ENCODE measurements at regions not wholly inside any gene's neighbourhood (a gene's known extent, or its start where the extent isn't known, plus 50 kb on each side); places are given as distances from the start of the nearest gene placed in this dataset.
"Not testable (repeated sequence)": the region's sequence is repeated elsewhere in the genome, so short reads cannot be mapped to it uniquely, and the experiment has no call there.

- FAIRE-seq: no peak
- 85 to 94% (median 93%) methylated on average over 4 of the region's 4 CpGs for WGBS, 3 donors
Observed at GRCh38 chr11:121873766-121874165, 242.2 kb downstream of the BLID start.

DNA sequence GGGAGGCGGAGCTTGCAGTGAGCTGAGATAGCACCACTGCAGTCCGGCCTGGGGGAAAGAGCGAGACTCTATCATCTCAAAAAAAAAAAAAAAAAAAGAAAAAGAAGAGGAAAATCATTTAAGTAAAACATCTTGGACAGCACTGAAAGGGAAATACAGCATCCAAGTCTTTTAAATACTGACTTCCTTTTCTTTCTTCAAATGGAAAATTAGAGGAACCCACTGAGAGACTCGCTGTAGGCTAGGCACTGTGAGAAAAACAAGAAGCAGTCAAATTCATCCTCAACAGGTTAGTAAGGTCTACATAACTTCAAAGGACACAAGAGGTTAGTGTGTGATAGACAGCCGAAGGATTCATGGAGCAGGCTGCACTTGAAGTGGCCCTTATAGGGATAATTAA, 243.7 kb downstream of the BLID start:
- no peaks in the 10 kb centered on the region for H3K27me3 ChIP-seq (ENCODE audit: control insufficient read depth in 3 of 3, insufficient read depth in 3 of 3, low read length in 3 of 3)
- FAIRE-seq (no peak), DNase-seq (no peak)
- no peaks in the 10 kb centered on the region for H3K4me1 ChIP-seq (ENCODE audit: control insufficient read depth in 3 of 3, insufficient read depth in 2 of 3, low read depth in 1 of 3, low read length in 2 of 3)
- H3K4me3 ChIP-seq (ENCODE audit: low read depth in 1 of 3, low read length in 3 of 3): no peak overlapping the region
- no peaks in the 10 kb centered on the region for H3K9me3 ChIP-seq (ENCODE audit: control insufficient read depth in 2 of 2, insufficient read depth in 1 of 2, low read depth in 1 of 2, low read length in 1 of 2)
- WGBS, 3 donors: 81 to 87% (median 82%) methylated on average over 5 of the region's 5 CpGs
- H3K36me3 ChIP-seq (ENCODE audit: control insufficient read depth in 3 of 3, insufficient read depth in 2 of 3, low read depth in 1 of 3, low read length in 3 of 3): no peaks in the 10 kb centered on the region
- H3K27ac ChIP-seq (ENCODE audit: low read depth in 1 of 3, low read length in 2 of 3): no peak overlapping the region

More at GRCh38 chr11:121873766-121874165, 242.2 kb downstream of the BLID start:
- H3K36me3 ChIP-seq (ENCODE audit: control insufficient read depth in 3 of 3, insufficient read depth in 2 of 3, low read depth in 1 of 3, low read length in 3 of 3): no peaks in the 10 kb centered on the region
- DNase-seq: no peak
- no peaks in the 10 kb centered on the region for H3K27me3 ChIP-seq (ENCODE audit: control insufficient read depth in 3 of 3, insufficient read depth in 3 of 3, low read length in 3 of 3)
- H3K9me3 ChIP-seq (ENCODE audit: control insufficient read depth in 2 of 2, insufficient read depth in 1 of 2, low read depth in 1 of 2, low read length in 1 of 2): no peaks in the 10 kb centered on the region
- no peak overlapping the region for H3K27ac ChIP-seq (ENCODE audit: low read depth in 1 of 3, low read length in 2 of 3)
- H3K4me3 ChIP-seq (ENCODE audit: low read depth in 1 of 3, low read length in 3 of 3): no peak overlapping the region
- no peaks in the 10 kb centered on the region for H3K4me1 ChIP-seq (ENCODE audit: control insufficient read depth in 3 of 3, insufficient read depth in 2 of 3, low read depth in 1 of 3, low read length in 2 of 3)

GRCh38 chr11:121870206-121871045, 245.6 kb downstream of the BLID start:
- H3K4me1 ChIP-seq (ENCODE audit: control insufficient read depth in 3 of 3, insufficient read depth in 2 of 3, low read depth in 1 of 3, low read length in 2 of 3): no peaks in the 10 kb centered on the region
- FAIRE-seq: no peak
- H3K27ac ChIP-seq (ENCODE audit: low read depth in 1 of 3, low read length in 2 of 3): no peak overlapping the region
- H3K27me3 ChIP-seq (ENCODE audit: control insufficient read depth in 3 of 3, insufficient read depth in 3 of 3, low read length in 3 of 3): no peaks in the 10 kb centered on the region
- no peak overlapping the region for H3K4me3 ChIP-seq (ENCODE audit: low read depth in 1 of 3, low read length in 3 of 3)
- no peak for DNase-seq
- WGBS, 3 donors: 63 to 72% (median 69%) methylated on average over 6 of the region's 6 CpGs
- H3K9me3 ChIP-seq (ENCODE audit: control insufficient read depth in 2 of 2, insufficient read depth in 1 of 2, low read depth in 1 of 2, low read length in 1 of 2): no peaks in the 10 kb centered on the region
- no peaks in the 10 kb centered on the region for H3K36me3 ChIP-seq (ENCODE audit: control insufficient read depth in 3 of 3, insufficient read depth in 2 of 3, low read depth in 1 of 3, low read length in 3 of 3)

GRCh38 chr11:121869478-121869877, 246.5 kb downstream of the BLID start:
- Histone ChIP-seq H3K4me3 (ENCODE audit: low read depth in 1 of 3, low read length in 3 of 3) (no peak overlapping the region), H3K9me3 (ENCODE audit: control insufficient read depth in 2 of 2, insufficient read depth in 1 of 2, low read depth in 1 of 2, low read length in 1 of 2) (no peaks in the 10 kb centered on the region), H3K27me3 (ENCODE audit: control insufficient read depth in 3 of 3, insufficient read depth in 3 of 3, low read length in 3 of 3) (no peaks in the 10 kb centered on the region), H3K27ac (ENCODE audit: low read depth in 1 of 3, low read length in 2 of 3) (no peak overlapping the region), H3K36me3 (ENCODE audit: control insufficient read depth in 3 of 3, insufficient read depth in 2 of 3, low read depth in 1 of 3, low read length in 3 of 3) (no peaks in the 10 kb centered on the region), H3K4me1 (ENCODE audit: control insufficient read depth in 3 of 3, insufficient read depth in 2 of 3, low read depth in 1 of 3, low read length in 2 of 3) (no peaks in the 10 kb centered on the region)
- no peak for DNase-seq
- WGBS, 3 donors: 50 to 67% (median 51%) methylated on average over 7 of the region's 7 CpGs
- FAIRE-seq: no peak

GRCh38 chr11:121866754-121867153, 249.3 kb downstream of the BLID start:
- DNase-seq (no peak), FAIRE-seq (no peak)
- H3K4me3 ChIP-seq (ENCODE audit: low read depth in 1 of 3, low read length in 3 of 3): no peak overlapping the region
- no peaks in the 10 kb centered on the region for H3K9me3 ChIP-seq (ENCODE audit: control insufficient read depth in 2 of 2, insufficient read depth in 1 of 2, low read depth in 1 of 2, low read length in 1 of 2)
- H3K4me1 ChIP-seq (ENCODE audit: control insufficient read depth in 3 of 3, insufficient read depth in 2 of 3, low read depth in 1 of 3, low read length in 2 of 3): no peaks in the 10 kb centered on the region
- WGBS, 3 donors: 76 to 91% (median 86%) methylated on average over 6 of the region's 6 CpGs
- H3K27ac ChIP-seq (ENCODE audit: low read depth in 1 of 3, low read length in 2 of 3): no peak overlapping the region
- H3K36me3 ChIP-seq (ENCODE audit: control insufficient read depth in 3 of 3, insufficient read depth in 2 of 3, low read depth in 1 of 3, low read length in 3 of 3): no peaks in the 10 kb centered on the region
- H3K27me3 ChIP-seq (ENCODE audit: control insufficient read depth in 3 of 3, insufficient read depth in 3 of 3, low read length in 3 of 3): no peaks in the 10 kb centered on the region

GRCh38 chr11:121864660-121865059, 251.4 kb downstream of the BLID start:
- FAIRE-seq (no peak), DNase-seq (no peak)
- H3K27ac ChIP-seq (ENCODE audit: low read depth in 1 of 3, low read length in 2 of 3): no peak overlapping the region
- WGBS, 3 donors: 77 to 93% (median 83%) methylated on average over 1 of the region's 1 CpG
- no peaks in the 10 kb centered on the region for H3K36me3 ChIP-seq (ENCODE audit: control insufficient read depth in 3 of 3, insufficient read depth in 2 of 3, low read depth in 1 of 3, low read length in 3 of 3)
- no peak overlapping the region for H3K4me3 ChIP-seq (ENCODE audit: low read depth in 1 of 3, low read length in 3 of 3)
- no peaks in the 10 kb centered on the region for H3K4me1 ChIP-seq (ENCODE audit: control insufficient read depth in 3 of 3, insufficient read depth in 2 of 3, low read depth in 1 of 3, low read length in 2 of 3)
- no peaks in the 10 kb centered on the region for H3K27me3 ChIP-seq (ENCODE audit: control insufficient read depth in 3 of 3, insufficient read depth in 3 of 3, low read length in 3 of 3)
- no peaks in the 10 kb centered on the region for H3K9me3 ChIP-seq (ENCODE audit: control insufficient read depth in 2 of 2, insufficient read depth in 1 of 2, low read depth in 1 of 2, low read length in 1 of 2)

GRCh38 chr11:121863126-121863525, 252.9 kb downstream of the BLID start:
- H3K4me3 ChIP-seq (ENCODE audit: low read depth in 1 of 3, low read length in 3 of 3): no peak overlapping the region
- H3K4me1 ChIP-seq (ENCODE audit: control insufficient read depth in 3 of 3, insufficient read depth in 2 of 3, low read depth in 1 of 3, low read length in 2 of 3): no peaks in the 10 kb centered on the region
- no peaks in the 10 kb centered on the region for H3K36me3 ChIP-seq (ENCODE audit: control insufficient read depth in 3 of 3, insufficient read depth in 2 of 3, low read depth in 1 of 3, low read length in 3 of 3)
- WGBS, 3 donors: 61 to 76% (median 73%) methylated on average over 4 of the region's 4 CpGs
- no peaks in the 10 kb centered on the region for H3K27me3 ChIP-seq (ENCODE audit: control insufficient read depth in 3 of 3, insufficient read depth in 3 of 3, low read length in 3 of 3)
- H3K9me3 ChIP-seq (ENCODE audit: control insufficient read depth in 2 of 2, insufficient read depth in 1 of 2, low read depth in 1 of 2, low read length in 1 of 2): no peaks in the 10 kb centered on the region
- H3K27ac ChIP-seq (ENCODE audit: low read depth in 1 of 3, low read length in 2 of 3): no peak overlapping the region
- FAIRE-seq (no peak), DNase-seq (no peak)

DNA sequence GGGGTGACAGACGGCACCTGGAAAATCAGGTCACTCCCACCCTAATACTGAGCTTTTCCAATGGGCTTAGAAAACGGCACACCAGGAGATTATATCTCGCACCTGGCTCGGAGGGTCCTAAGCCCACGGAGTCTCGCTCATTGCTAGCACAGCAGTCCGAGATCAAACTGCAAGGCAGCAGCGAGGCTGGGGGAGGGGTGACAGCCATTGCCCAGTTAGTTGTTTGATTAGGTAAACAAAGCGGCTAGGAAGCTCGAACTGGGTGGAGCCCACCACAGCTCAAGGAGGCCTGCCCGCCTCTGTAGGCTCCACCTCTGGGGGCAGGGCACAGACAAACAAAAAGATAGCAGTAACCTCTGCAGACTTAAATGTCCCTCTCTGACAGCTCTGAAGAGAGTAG, 260.9 kb downstream of the BLID start:
- H3K27me3 ChIP-seq (ENCODE audit: control insufficient read depth in 3 of 3, insufficient read depth in 3 of 3, low read length in 3 of 3): not testable (repeated sequence)

GRCh38 chr11:121844016-121844415, 272.0 kb downstream of the BLID start:
- Histone ChIP-seq H3K36me3 (ENCODE audit: control insufficient read depth in 3 of 3, insufficient read depth in 2 of 3, low read depth in 1 of 3, low read length in 3 of 3) (no peaks in the 10 kb centered on the region), H3K27ac (ENCODE audit: low read depth in 1 of 3, low read length in 2 of 3) (no peak overlapping the region), H3K9me3 (ENCODE audit: control insufficient read depth in 2 of 2, insufficient read depth in 1 of 2, low read depth in 1 of 2, low read length in 1 of 2) (no peaks in the 10 kb centered on the region), H3K4me3 (ENCODE audit: low read depth in 1 of 3, low read length in 3 of 3) (no peak overlapping the region), H3K4me1 (ENCODE audit: control insufficient read depth in 3 of 3, insufficient read depth in 2 of 3, low read depth in 1 of 3, low read length in 2 of 3) (no peaks in the 10 kb centered on the region), H3K27me3 (ENCODE audit: control insufficient read depth in 3 of 3, insufficient read depth in 3 of 3, low read length in 3 of 3) (no peaks in the 10 kb centered on the region)
- FAIRE-seq (no peak), DNase-seq (no peak)
- WGBS, 3 donors: 38 to 72% (median 42%) methylated on average over 1 of the region's 1 CpG

More for the DNA sequence above, 260.9 kb downstream of the BLID start:
- not testable (repeated sequence) for H3K4me1 ChIP-seq (ENCODE audit: control insufficient read depth in 3 of 3, insufficient read depth in 2 of 3, low read depth in 1 of 3, low read length in 2 of 3); DNase-seq; FAIRE-seq; H3K9me3 ChIP-seq (ENCODE audit: control insufficient read depth in 2 of 2, insufficient read depth in 1 of 2, low read depth in 1 of 2, low read length in 1 of 2); H3K4me3 ChIP-seq (ENCODE audit: low read depth in 1 of 3, low read length in 3 of 3); H3K27ac ChIP-seq (ENCODE audit: low read depth in 1 of 3, low read length in 2 of 3); H3K36me3 ChIP-seq (ENCODE audit: control insufficient read depth in 3 of 3, insufficient read depth in 2 of 3, low read depth in 1 of 3, low read length in 3 of 3)
- WGBS, 3 donors: 82 to 89% (median 83%) methylated on average over 10 to 11 of the region's 11 CpGs

All from small intestine (tissue), 7 donors.